ENCODE measurements at regions not wholly inside any gene's neighbourhood (a gene's known extent, or its start where the extent isn't known, plus 50 kb on each side); places are given as distances from the start of the nearest gene placed in this dataset.

DNA sequence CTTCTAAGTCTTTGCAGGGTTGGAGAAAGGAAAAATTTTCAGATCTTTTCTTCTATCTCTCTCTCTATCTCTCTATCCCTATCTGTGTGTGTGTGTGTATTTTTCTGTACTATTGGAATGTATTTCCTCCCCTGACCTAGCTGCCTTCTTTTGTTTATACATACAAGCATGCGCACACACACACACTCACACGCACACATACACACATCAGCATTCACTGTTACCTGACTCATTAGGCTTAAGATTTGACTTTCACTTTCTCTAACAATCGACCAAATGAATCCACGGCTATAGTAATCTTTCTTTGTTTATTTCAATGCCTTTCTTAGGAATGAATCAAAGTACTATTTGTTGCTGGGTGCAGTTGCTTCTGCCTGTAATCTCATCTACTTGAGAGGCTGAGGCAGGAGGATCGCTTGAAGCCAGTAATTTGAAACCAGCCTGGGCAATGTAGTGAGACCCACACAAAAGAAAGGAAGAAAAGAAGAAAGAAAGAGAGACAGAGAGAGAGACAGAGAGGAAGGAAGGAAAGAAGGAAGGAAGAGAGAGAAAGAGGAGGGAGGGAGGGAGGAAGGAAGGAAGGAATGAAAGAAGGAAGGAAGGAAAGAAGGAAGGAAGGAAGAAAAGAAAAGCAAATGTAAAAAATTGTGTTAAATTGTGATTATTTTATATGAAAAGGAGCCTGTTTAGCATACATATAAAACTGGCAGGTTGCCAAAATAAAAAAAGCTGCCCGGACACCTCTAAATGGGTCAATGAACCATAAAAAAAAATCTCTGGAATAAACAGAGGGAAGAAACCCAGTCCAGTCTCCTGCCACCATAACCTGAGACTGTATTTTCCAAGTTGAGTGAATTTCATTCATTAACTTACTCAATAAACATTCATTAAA is 206.8 kb downstream of the ZNF326 start:
- peaks cover 9% of the 10 kb centered on the region for H3K27me3 Mint-ChIP-seq
- ATAC-seq (replicated peaks): no peak

DNA sequence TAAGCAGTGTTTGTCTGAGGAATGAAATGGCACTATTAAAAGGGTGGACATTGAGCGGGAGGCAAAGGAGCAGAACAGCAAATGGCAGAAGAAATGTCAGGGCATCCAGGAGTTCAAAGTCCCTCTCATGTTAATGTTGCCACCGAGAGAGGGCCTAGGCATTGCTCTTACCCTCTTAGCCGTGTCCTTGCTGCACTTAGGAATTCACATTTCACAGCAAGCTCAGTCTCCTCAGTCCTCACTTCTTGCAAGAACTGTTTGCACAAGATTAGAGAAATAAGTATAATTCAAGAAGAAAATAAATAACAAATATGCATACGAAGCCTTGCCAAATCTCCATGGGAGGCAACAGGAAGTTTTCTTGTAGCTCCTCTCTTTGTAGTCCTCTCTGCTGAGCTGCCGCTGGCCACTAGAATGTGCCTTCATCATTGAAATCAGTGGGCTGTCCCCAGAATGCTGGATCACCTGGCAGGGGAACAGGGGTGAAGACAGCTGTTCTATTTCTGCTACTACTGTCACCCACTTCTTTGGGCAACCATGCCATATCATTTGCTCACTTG is 205.8 kb downstream of the ZNF326 start:
- ATAC-seq (replicated peaks): no peak
- H3K36me3 Mint-ChIP-seq (ENCODE audit: low read depth): no peaks in the 10 kb centered on the region
- H3K9me3 Mint-ChIP-seq: no peaks in the 10 kb centered on the region
- peaks cover 14% of the 10 kb centered on the region for H3K27me3 Mint-ChIP-seq
- H3K4me3 Mint-ChIP-seq: no peak overlapping the region
- H3K27ac Mint-ChIP-seq: no peak overlapping the region
- no peaks in the 10 kb centered on the region for H3K4me1 Mint-ChIP-seq

More for the DNA sequence above, 206.8 kb downstream of the ZNF326 start:
- no peaks in the 10 kb centered on the region for H3K4me1 Mint-ChIP-seq
- H3K27ac Mint-ChIP-seq: no peak overlapping the region
- H3K4me3 Mint-ChIP-seq: no peak overlapping the region
- H3K36me3 Mint-ChIP-seq (ENCODE audit: low read depth): no peaks in the 10 kb centered on the region
- H3K9me3 Mint-ChIP-seq: no peaks in the 10 kb centered on the region

DNA sequence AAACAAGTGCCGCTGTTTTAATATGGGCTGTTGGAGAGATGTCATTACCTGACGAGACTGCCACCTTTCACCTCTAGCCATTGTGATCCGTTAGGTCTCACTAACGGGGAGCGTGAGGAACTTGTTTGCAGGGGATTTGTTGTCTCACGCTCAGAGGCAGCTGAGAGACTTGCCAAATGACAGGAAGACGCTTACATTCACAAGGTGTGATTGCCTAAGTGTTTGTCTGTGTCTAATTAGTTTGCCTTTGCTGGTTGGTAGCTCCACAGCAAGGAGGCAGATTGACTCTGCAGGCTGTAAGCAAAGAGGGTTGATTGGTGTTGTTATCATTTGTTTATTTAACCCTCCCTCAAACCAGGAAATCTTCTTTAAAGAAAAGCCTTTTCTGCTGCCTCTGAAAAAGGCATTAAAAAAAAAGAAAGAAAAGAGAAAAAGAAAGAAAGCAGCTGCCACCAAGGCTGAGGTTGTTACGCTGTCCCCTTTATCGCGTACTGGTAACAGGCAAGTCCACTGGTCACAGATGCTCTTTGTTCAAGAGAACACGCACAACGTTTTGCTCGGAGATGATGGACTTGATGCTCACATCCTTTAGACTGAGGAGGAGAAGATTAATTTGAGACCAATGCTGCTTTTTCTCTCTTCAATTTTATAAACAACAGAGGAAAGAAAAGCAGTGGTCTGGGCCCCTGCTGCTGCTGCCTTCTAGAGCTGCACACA is 203.9 kb downstream of the ZNF326 start:
- ATAC-seq (replicated peaks): no peak
- Mint-ChIP-seq H3K4me3 (no peak overlapping the region), H3K4me1 (no peaks in the 10 kb centered on the region), H3K9me3 (no peaks in the 10 kb centered on the region), H3K36me3 (ENCODE audit: low read depth) (no peaks in the 10 kb centered on the region), H3K27me3 (peaks cover 18% of the 10 kb centered on the region), H3K27ac (no peak overlapping the region)

DNA sequence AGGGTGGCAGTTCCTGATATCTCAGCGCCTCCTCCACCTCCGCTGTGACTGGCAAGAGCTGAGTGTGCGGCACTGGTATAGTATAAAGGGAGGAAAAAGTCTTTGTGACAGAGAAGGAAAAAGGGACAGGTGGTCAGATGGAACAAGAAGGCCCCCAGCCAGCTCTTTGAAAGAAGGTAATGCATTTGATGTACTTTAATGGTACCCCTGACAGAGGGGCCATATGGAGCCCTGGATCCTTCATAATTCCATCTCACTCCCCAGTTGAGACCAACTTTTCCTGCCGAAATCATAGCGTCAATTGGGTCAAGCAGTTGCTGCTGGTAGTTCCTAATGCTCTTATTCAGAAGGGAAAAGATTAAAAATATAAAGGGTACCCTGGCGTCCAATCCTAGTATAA is 198.2 kb downstream of the ZNF326 start:
- no peaks in the 10 kb centered on the region for H3K9me3 Mint-ChIP-seq
- no peaks in the 10 kb centered on the region for H3K36me3 Mint-ChIP-seq (ENCODE audit: low read depth)
- H3K27ac Mint-ChIP-seq: no peak overlapping the region
- no peak overlapping the region for H3K4me3 Mint-ChIP-seq
- no peaks in the 10 kb centered on the region for H3K4me1 Mint-ChIP-seq
- no peak for ATAC-seq (replicated peaks)
- H3K27me3 Mint-ChIP-seq: peaks cover 13% of the 10 kb centered on the region

DNA sequence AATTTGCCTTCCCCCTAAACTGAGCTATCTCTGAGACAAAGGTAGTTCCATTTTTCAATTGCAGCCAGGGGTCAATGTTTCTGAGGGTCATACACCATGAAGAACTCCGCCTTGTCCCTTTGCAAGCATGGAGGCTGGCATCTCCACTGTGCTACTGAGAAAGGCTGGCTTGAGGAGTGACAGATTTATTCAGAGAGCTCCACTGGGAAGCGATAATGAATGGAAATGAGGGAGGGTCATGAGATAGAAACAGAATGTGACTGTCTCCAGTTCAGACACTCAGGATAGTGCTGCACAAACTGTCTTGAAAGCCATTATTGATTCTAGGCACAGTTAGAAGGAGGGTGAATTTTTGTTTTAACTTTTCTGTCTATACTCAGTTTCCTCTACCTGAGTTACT is 197.5 kb downstream of the ZNF326 start:
- no peaks in the 10 kb centered on the region for H3K36me3 Mint-ChIP-seq (ENCODE audit: low read depth)
- H3K27ac Mint-ChIP-seq: no peak overlapping the region
- no peak for ATAC-seq (replicated peaks)
- no peaks in the 10 kb centered on the region for H3K4me1 Mint-ChIP-seq
- no peak overlapping the region for H3K4me3 Mint-ChIP-seq
- peaks cover 19% of the 10 kb centered on the region for H3K27me3 Mint-ChIP-seq
- no peaks in the 10 kb centered on the region for H3K9me3 Mint-ChIP-seq

DNA sequence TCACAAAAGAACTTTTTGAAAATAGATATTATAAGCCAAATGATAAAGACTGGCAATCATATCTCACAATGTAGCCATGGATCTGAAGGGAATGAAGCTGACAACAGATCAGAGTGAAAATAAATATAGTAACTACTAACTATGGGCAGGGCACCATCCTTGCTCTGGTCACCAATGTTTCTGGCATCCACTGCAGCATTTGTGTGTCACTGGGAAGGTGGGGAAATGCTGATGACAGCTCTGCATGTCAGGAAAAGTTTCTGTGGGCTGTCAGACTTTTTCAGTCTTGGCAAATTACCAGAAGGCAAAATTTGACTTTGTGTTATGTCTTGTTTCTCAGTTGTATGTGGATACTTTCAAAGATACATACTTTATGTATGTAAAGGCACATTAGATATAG is 195.6 kb downstream of the ZNF326 start:
- H3K4me1 Mint-ChIP-seq: no peaks in the 10 kb centered on the region
- H3K4me3 Mint-ChIP-seq: no peak overlapping the region
- H3K36me3 Mint-ChIP-seq (ENCODE audit: low read depth): no peaks in the 10 kb centered on the region
- H3K27me3 Mint-ChIP-seq: peaks cover 17% of the 10 kb centered on the region
- ATAC-seq (replicated peaks): no peak
- no peaks in the 10 kb centered on the region for H3K9me3 Mint-ChIP-seq
- H3K27ac Mint-ChIP-seq: no peak overlapping the region

DNA sequence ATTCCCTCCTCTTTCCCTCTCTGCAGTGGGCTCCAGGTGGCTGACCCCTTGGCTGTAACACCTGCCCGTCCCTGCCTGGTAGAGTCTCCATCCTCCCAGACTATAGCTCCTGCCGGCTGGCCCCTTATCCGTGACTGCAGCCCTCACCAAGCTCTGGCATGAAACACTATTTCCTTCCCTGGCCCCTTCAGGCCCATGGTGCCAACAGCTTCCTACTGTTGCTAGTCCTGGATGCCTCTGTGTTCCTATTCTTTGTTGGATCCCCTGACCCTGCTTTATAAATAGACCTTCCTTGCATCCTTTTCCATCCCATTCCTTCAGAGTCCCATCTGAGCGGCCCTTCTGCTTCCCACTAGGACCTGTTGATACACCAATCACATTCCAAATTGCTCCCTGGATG is 195.0 kb downstream of the ZNF326 start:
- no peaks in the 10 kb centered on the region for H3K4me1 Mint-ChIP-seq
- no peak overlapping the region for H3K4me3 Mint-ChIP-seq
- H3K27ac Mint-ChIP-seq: no peak overlapping the region
- no peak for ATAC-seq (replicated peaks)
- H3K27me3 Mint-ChIP-seq: peaks cover 17% of the 10 kb centered on the region
- H3K36me3 Mint-ChIP-seq (ENCODE audit: low read depth): no peaks in the 10 kb centered on the region
- no peaks in the 10 kb centered on the region for H3K9me3 Mint-ChIP-seq

DNA sequence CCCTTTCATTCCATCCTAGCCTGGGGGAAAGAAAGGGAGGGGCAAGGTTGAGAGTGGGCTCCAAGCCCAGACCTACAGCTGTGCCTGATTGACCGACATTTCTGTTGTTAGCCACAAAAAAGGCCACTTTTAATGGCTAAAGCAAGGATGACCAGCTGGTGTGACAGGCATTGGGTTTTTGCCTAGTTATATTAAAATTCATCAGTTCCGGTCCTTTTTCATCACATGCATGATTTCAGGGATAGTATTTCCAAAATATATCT is 192.3 kb downstream of the ZNF326 start:
- H3K9me3 Mint-ChIP-seq: no peaks in the 10 kb centered on the region
- H3K36me3 Mint-ChIP-seq (ENCODE audit: low read depth): no peaks in the 10 kb centered on the region
- H3K27me3 Mint-ChIP-seq: peaks cover 17% of the 10 kb centered on the region
- H3K4me3 Mint-ChIP-seq: no peak overlapping the region
- H3K4me1 Mint-ChIP-seq: no peaks in the 10 kb centered on the region
- H3K27ac Mint-ChIP-seq: no peak overlapping the region
- no peak for ATAC-seq (replicated peaks)

DNA sequence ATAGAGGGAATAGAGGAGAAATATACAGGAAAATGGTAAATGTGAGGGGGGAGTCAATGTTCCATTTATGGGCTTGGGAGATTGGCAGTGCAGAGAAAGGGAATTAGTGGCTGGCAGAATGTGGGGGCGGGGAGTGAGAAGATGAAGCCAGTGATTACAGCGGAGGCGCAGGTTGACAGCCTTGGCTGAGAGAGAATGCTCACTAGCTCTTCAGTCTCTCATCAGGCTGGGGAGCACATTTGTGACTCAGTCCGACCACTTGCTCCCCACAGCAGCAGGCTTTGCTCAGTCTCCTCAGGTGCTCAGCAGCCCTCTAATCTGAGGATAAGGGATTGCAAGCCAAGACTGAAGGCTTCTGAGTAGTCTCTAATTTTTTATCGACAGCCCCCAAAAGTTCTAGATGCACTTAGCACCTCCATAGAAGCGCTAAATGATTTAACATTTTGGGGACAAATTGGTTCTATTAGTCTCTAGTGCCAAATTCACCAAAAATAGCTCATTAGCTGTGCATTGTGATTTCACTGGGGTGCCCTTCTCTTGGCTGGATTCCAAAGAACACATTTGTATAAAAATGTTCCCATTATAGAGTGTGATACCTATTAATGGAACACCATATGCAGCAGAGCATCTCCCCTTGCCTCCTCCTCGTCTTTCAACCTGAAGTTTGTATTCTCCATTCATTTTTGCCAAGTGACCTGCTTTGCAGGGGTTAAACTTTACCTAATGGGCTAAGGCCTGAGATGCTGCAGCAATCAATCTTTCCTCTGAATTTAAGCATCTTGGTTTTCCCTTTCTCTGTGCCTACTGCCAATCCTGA is 191.8 kb downstream of the ZNF326 start:
- Mint-ChIP-seq H3K4me3 (no peak overlapping the region), H3K4me1 (no peaks in the 10 kb centered on the region), H3K9me3 (no peaks in the 10 kb centered on the region), H3K36me3 (ENCODE audit: low read depth) (no peaks in the 10 kb centered on the region), H3K27ac (no peak overlapping the region), H3K27me3 (peaks cover 17% of the 10 kb centered on the region)
- no peak for ATAC-seq (replicated peaks)

DNA sequence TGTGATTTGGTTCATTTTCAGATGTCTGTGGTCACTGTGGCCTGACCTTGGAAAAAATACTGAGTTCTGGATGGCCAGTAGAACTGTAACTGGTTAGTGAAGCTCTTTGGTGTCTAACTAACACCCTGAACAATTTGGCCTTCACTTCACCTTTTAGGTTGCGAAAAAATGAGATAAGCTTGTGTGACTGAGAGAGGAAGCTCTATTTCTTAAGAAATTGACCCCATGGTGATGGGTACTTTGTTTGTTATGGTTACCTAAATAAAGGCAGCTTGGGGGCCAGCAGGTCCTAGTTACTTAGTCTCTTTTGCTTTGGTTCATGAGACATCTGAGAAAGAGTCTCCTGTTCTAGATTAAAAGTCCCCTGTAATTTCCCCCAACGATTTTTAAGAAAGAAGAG is 181.6 kb downstream of the ZNF326 start:
- no peak for ATAC-seq (replicated peaks)
- Mint-ChIP-seq H3K4me3 (no peak overlapping the region), H3K36me3 (ENCODE audit: low read depth) (no peaks in the 10 kb centered on the region), H3K27me3 (peaks cover 10% of the 10 kb centered on the region), H3K9me3 (no peaks in the 10 kb centered on the region), H3K27ac (no peak overlapping the region), H3K4me1 (no peaks in the 10 kb centered on the region)

DNA sequence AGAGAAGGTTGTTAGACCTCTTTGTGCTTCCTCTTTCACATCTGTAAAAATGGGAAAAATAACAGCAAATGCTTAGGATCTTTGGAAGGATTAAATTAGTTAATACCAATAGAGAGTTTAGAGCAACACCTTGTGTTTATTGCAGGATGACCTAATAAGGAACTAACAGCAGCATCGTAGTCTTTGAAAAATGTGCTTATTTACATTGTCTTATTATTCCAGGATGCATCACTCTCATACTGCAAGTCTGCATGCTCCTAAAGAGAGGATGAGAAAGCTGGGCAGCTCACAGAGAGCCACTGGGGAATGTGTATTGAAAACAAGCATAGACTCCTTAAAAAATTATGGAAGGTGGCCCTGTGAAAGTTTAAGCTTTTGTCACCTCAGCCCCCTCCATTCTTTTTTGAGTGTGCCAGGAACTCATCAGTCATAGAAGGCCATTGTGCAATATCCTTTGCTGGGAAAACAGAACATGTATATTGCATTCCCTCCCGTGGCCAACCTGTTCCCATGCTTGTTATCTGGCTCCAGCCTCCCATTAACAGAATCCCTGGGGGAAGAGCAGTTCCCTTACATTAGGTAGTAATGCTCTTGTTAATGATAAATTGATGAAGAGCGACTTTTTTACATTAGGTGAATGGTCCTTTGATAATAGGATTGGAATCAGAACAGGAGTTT is 180.7 kb downstream of the ZNF326 start:
- no peaks in the 10 kb centered on the region for H3K9me3 Mint-ChIP-seq
- H3K36me3 Mint-ChIP-seq (ENCODE audit: low read depth): no peaks in the 10 kb centered on the region
- ATAC-seq (replicated peaks): no peak
- H3K27ac Mint-ChIP-seq: no peak overlapping the region
- no peak overlapping the region for H3K4me3 Mint-ChIP-seq
- no peaks in the 10 kb centered on the region for H3K4me1 Mint-ChIP-seq
- peaks cover 10% of the 10 kb centered on the region for H3K27me3 Mint-ChIP-seq

DNA sequence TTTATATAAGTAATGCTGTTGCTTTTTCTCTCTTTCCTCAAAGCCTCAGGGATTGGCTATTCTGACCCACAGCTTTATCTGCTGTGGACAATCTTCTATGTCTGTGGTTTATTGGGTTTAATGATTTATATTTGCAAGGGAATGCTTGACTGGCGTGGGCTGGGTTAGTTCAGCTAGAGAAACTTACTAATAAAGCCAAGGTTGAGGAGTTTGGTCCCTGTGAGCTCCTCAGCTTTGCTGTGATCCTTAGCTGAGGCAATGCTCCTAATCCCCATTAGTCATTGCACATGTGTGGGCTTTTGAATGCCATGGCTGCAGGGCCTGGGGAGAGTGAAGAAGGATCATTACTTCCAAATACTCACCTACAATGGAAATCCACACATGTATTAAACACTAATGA is 179.3 kb downstream of the ZNF326 start:
- Mint-ChIP-seq H3K4me1 (no peaks in the 10 kb centered on the region), H3K4me3 (no peak overlapping the region), H3K36me3 (ENCODE audit: low read depth) (no peaks in the 10 kb centered on the region), H3K27ac (no peak overlapping the region), H3K27me3 (peaks cover 10% of the 10 kb centered on the region), H3K9me3 (no peaks in the 10 kb centered on the region)
- no peak for ATAC-seq (replicated peaks)

DNA sequence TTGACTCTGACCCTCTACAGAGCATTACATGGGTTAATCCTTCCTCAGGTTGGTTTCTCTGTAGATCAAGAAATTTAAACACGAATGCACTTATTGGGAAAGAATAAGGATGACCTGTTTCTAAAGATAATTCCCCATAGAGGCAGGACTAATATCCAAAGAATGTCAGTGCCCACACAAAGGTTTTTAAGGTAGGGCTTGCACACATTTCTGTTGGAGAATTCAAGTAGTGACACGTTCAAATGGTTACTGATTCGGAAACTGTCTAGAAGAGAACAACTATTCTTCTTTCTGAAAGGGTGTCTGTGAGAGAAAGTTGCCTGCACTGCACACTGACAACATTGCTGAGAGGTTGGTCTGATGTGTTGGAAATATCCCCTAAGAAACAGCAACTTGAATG is 167.3 kb downstream of the ZNF326 start:
- no peaks in the 10 kb centered on the region for H3K4me1 Mint-ChIP-seq
- H3K27me3 Mint-ChIP-seq: peaks cover 35% of the 10 kb centered on the region
- no peak overlapping the region for H3K27ac Mint-ChIP-seq
- no peaks in the 10 kb centered on the region for H3K9me3 Mint-ChIP-seq
- no peak overlapping the region for H3K4me3 Mint-ChIP-seq
- H3K36me3 Mint-ChIP-seq (ENCODE audit: low read depth): no peaks in the 10 kb centered on the region
- ATAC-seq (replicated peaks): no peak

DNA sequence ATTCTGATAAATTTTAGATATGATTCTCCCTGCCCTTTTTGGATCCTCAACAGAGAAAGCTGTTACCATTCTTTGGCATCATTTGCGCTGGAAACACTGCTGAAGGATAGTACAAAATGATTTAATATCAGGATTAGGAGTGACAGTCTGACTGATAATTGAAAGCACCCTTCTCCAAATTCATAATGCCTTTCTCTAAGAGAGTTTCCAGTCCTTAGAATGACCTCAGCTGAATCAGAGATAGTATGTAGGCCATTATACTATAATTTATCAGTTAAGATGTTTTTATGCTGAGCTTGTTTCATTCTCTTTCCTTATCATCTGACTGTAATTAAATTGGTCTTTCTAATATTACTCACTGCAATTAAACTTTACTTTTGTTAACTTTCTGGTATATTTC is 166.7 kb downstream of the ZNF326 start:
- Mint-ChIP-seq H3K27me3 (peaks cover 35% of the 10 kb centered on the region), H3K9me3 (no peaks in the 10 kb centered on the region), H3K4me3 (no peak overlapping the region), H3K4me1 (no peaks in the 10 kb centered on the region), H3K27ac (no peak overlapping the region), H3K36me3 (ENCODE audit: low read depth) (no peaks in the 10 kb centered on the region)
- ATAC-seq (replicated peaks): no peak

Measured in activated T-helper 17 cell treated with anti-CD3 and anti-CD28 coated beads, Interleukin-2, amount 50 U/mL, for 72 hours (primary cell).